Skin of body (tissue), 1 donor: ENCODE measurements at regions not wholly inside any gene's neighbourhood (a gene's known extent, or its start where the extent isn't known, plus 50 kb on each side); places are given as distances from the start of the nearest gene placed in this dataset.

ENCODE experiments used
- DNase-seq: peaks from one replicate; lab custom pipeline; 2025; lab: John Stamatoyannopoulos, UW

DNA sequence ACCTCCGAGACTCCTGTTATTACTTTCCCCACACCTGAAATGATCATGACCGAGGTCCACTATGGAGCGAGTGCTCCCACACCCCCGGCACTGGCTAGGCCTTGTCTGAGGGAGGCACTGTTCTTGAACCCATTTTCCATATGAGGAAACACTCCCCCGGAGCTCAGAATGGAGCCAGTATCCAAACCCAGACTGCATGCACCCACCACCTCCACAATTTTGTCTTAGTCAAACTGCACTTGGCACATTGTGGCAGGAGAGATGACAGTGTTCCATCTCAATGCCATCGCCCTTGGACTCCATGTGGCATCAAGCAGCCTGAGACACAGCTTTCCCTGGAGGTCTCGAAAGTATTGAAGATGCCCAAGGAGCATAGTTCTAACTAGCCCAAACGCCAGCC lies 154.1 kb downstream of the NUP210 start:
- no peak for DNase-seq

DNA sequence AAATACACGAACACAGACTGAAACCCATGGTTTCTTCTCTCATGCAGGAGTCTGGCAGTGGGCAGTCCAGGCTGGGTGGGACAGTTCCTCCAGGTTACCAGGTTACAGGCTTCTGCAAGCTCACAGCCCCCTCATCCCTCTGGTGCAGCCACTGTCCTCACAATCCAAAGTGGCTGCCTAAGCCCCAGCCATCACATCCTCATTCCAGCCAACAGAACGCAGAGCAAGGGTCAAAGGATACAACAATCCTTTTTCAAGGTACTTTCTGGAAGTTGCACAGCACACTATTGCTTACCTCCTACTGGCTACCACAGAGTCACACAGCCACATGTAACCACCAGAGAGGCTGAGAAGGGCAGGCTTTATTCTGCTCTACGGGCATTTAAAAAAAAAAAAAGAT lies 154.6 kb downstream of the NUP210 start:
- no peak for DNase-seq

DNA sequence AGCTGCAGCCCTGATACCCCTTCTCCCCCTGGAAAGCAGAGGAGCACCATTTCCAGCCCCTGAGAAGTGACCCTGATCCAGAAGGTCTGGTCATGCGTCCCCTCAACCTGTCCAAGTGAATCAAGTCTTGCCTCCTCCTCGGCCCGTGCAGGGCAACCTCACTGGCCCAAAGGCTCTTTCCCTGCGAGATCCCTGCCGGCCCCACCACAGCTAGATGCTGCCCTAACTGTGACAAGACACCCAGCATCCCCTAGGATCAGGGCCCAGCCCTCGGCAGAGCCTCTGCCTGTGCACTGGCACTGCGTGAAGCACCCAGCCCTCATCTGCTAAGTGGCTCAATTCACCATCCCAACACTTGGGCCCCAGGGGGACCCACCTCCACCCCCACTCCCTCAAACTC lies 155.1 kb downstream of the NUP210 start:
- DNase-seq = no peak

DNA sequence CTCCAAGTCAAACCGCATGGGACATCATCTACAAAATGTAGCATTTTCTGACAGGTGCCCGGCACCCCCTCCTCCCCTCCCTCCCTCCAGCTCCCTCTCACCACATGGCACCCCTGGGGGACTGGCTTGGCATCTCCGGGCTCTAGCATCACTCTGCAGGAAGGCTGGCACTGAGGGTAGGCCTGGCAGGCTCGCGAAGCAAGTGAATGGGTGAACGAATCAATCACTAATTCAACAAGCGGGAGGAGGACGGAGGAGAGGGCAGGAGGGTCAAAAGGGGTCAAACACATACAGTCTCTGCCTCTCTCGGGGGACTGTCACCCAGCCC lies 155.7 kb downstream of the NUP210 start:
- DNase-seq = no peak

DNA sequence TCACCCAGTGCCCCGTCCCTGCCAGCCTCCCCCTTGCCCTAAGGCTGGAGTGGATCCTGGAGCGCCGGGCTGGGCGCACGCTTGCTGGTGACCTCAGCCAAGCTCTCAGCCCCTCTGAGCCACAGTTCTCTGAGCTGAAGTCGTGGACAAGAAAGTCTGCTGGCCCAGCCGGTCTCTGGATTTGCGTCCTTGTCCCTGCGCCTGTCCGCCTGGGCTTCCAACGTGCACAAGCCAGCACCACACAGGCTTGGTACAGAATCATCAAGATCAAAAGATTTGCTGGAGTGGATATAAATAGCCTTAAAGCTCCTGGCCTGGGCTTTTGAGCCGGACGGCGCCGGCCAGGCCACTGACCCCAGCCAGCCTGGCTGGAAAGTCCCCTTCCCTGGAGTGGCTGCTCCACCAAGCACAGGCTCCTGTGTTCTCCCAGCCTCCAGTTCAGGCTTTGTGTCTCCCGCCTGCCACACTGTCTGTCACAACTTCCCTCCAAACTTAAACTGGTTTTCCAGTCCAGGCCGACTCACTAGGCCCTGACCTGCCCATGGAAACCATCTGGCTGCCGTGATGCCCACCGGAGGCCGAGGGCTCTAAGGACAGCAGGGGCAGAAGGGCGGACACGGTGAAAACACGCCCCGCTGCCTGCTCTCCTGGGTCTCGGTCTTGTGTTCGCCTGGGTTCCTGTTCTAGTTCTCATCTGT lies 156.2 kb downstream of the NUP210 start:
- DNase-seq = no peak

DNA sequence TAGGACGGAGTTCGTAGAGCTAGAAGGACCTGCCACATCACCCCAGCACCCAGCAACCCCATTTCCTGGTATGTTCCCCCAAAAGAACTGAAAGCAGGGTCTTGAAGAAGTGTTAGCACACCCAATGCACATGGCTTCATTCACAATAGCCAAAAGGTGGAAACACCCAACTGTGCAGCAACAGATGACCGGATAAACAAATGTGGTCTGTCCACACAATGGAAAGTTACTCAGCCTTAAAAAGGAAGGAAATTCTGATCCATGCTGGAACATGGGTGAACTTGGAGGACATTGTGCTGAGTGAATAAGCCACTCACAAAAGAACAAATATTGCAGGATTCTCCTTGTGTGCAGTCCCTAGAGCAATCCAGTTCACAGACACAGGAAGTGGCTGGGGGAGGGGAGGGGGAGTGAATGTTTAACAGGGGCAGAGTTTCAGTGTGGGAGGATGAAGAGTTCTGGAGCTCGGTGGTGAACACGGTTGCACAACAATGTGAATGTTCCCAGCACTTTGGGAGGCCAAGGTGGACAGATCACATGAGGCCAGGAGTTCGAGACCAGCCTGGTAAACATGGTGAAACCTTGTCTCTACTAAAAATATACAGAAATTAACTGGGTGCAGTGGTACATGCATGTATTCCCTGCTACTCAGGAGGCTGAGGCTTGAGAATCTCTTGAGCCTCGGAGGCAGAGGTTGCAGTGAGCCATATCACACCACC lies 157.5 kb downstream of the NUP210 start:
- no peak for DNase-seq

DNA sequence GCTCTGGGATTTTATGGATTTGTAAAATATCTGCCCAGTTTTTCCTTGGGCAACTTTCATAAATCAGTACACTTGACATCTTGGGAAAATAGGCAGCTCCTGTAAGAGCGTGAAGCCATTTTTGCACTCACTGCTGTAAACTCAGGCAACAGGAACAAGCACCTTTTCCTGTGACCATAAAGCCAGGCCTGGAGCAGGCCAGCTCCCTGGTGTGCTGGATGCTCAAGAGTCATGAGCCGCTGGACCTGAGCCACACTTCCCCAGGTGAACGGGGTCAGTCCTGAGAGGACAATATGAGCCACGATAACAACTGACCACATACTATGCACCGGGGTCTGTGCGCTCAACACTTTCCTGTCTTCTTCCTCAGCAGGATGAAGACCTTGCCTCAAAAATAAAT lies 158.2 kb downstream of the NUP210 start:
- no peak for DNase-seq

DNA sequence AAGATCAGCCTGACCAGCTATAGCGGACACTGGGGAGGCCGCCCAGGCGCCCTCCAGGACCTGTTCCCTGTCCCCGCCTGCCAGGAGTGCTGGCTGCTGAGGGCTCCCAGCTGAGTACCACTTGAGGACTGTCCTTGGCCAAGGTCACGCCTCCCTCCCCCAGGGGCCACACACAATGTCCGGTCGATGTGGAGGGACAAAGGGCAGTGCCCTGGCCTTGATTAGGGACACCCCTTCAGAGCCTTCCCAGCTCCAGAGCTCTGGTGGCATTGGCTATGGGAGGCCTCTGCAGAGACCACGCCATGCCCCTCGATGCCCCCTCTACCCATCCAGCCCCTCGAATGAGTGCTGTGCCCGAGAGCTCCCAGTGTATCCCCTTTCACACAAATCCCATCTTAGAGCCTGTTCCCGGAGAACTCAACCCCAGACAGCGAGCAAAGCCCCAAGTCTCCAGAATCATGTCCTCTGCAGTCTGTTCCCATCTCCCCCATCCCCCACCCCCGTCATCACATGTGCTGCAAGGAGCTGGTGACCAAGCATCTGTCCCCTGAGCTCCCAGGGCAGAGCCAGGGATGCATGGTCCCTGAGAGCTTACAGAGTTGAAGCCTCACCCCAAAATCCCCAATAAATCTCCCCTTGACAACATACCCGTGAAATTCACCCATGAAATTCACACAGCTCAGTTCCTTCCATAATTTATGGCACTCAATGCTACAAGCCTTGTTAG lies 158.9 kb downstream of the NUP210 start:
- DNase-seq = no peak

DNA sequence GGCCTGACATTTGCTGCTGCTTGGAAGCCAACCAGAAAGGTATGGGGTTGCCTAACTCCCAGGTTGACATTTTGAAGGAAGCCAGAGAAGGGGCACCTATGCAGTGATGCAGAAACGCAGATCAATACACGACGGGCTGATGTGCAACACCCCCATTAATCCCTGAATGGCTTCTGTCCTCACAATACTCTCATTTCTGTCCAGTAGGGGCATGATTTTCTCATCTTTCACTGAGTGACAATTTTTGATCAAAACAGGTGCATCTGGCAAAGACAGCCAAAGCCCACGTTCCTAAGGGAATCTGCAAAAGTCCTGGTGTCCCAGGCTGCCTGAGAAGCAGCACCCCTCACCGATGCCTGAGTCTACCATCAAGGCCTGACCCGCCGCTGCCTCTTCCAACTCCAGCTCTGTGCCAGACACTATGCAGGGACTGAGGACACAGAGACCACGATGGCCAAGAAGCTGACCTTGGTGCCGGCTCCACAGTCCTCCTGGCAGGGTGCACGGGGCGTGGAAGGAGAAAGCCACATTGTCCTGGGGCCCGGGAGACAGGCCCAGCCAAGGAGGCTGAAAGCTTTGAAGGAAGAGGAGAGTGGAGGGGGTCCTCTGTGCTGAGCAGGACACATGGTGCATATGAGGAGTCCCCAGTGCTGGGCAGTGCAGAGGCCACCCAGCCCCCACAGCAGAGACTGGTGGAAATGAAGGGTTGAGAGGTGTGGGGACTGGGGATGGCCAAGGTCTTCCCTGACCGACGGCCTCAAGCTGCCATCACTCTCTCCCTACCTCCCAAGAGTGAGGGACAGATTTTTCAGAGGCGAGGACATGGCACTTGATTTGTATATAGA lies 159.6 kb downstream of the NUP210 start:
- DNase-seq = no peak

DNA sequence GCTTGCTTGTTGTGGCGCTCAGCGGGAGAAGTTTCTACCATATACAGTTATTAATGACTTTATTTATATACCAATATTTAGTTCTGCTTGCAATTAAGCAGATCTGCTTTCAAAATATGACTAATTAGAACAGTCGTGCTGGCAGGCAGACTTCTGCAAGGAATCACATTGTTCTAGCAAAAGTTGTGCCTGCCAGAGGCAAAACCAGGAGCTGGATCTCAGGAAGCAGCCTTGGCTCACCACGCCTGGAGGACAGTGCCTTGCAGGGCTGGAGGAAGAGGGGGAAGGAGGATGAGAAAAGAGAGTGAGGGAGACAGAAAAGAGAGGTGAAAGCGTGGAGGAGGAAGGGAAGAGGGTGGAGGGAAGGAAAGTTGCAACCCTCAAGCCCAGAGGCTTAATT lies 160.3 kb downstream of the NUP210 start:
- peak; percentile 3 for DNase-seq

DNA sequence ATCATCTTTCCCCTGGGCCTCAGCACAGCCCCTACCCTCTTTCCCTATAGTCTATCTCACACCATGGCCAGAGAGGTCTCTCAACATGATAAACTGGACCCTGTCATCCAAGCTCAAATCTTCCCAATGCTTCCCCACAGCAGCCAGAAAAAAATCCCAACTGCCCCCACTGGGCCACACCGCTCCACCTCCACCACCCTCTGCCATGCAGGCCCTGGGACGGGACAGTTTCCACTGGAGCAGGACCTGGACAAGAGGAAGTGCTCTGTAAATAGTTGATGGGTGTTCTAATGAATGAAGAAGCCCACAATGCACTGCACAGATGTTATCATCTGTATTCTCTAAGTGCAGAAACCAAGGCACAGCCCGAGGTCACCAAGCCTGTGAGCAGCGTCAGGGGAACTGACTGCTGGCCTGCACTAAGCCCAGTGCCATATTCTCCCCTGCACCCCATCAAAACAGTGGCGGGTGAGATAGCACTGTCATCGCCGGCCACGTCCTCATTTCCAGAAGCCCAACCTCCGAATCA lies 161.1 kb downstream of the NUP210 start:
- DNase-seq = no peak

DNA sequence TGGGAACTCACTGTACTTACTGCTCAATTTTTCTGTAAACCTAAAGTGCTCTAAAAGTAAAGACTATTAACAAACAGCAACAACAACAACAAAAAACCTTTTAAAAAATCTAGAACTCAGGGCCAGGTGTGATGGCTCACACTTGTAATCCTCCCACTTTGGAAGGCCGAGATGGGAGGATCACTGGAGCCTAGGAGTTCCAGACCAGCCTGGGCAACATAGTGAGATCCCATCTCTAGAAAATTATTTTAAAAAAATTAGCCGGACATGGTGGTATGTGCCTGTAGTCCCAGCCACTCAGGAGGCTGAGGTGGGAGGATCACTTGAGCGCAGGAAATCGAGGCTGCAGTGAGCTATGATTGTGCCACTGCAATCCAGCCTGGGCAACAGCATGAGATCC lies 161.8 kb downstream of the NUP210 start:
- no peak for DNase-seq

DNA sequence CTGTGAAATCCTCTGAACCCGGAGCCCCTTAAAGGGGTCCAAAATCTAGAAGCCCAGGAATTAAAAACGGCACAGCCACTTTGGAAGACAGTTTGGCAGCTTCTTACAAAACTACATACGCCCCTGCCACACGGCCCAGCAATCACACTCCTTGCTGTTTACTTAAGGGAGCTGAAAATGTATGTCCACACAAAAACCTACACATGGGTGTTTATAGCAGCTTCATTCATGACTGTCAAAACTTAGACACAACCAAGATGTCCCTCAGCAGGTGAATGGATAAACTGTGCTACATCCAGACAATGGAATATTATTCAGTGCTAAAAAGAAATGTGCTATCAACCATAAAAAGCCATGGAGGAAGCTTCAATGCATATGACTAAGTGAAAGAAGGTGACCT lies 162.5 kb downstream of the NUP210 start:
- no peak for DNase-seq

DNA sequence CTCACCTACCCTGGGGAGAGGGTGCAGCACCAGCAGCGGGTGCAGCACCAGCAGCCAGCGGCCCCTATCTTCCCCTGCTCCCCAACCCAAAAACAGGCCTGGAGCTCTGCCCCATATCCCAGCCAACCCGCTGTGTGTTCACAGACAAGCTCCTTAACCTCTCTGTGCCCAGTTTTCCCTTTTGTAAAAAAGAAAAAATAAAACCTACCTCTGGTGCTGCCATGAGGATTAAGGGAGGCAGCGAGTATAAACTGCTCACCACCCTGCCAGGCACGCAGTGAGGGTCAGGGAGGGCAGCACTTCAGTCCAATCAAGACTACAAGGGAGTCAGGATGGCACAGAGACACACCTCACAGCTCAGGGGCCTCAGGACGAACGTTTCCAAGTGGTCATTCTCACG lies 163.3 kb downstream of the NUP210 start:
- no peak for DNase-seq

DNA sequence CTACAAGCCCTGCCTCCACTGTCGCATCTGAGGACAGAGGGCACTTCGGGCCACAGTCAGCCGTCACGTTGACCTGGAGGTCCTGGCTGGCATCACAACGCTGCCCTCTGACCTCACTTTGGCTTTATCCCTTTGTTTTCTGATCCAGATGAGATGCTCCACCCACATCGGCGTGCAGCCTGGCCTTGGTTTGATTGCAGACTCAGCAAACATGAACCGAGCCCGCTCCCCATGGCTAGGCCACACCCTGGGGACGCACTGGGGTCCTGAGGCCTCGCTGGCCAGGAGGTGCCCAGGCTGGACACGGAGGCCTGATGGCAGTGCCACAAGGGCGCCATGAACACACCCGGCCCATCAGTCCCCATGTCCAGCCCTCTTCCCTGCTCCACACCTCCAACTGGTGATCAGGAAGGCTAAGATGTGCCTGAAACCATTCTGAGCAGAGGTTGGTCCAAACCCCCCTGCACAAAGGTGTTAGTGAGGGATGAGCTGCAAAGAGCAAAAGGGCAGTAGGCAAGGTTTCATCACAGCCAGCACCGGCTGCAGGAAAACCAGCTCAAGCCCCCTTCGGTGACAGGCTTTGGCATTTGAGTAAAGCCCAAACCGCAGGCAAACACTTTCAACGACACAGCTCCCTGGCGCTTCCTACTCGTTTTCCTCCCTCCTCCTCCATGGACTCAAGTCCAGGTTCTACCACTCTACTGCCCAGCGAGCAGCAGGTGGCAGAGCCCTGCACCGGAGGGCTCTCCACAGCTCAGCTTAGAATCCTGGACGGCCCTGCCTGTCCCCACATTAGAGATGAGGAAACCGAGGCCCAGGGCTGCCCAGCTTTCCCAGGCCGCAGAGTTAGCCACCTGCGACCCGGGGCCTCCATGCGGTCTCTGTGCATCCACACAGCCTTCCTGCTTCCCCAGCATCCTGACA lies 165.8 kb downstream of the NUP210 start:
- DNase-seq = no peak

DNA sequence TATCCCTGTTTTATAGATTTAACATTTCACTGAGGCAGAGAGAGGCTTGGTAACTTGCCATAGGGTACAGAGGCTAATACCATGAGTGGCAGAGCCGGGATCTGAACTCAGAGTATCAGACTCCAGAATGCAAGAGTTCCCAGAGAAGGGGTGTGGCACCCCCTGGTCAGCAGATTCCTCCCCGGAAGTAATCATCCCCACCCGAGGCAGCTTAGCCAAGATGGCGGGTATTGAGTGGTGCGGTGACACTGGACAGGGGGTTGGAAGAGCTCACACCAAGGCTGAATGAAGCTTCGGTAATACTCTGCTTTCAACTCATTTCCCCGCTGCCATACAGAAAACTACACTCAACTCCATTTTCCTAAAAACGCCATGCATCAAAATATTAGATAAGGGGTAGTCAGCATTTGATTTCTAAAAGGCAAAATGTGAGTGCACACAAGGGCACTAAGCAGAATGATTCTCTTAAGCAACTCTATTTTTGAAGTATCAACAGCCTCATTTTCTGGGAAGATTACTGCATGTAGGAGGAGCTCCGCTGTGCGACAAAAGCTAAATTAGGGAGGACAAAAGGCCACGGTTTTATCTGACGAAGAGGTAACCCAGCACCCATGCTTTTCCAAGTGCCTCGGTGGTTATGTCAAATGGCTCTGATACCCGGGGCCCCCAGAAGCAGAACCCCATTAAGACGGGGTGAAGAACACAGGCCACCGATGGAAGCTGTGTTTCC lies 166.7 kb downstream of the NUP210 start:
- no peak for DNase-seq

DNA sequence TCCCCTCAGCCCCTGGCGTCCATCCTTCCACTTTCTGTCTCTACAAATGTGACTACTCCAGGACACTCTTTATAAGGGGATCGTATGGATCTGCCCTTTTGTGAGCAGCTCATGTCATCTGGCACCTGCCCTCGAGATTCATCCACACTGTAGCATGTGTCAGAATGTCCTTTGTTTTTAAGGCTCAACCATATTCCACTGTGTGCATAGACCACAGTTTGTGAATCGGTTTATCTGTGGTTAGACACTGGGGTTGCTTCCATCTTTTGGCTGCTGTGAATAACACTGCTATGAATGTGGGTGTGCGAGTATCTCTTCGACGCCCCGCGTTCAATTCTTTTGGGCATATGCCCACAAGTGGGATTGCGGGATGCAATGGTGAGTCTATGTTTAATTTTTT lies 167.9 kb downstream of the NUP210 start:
- DNase-seq = no peak

DNA sequence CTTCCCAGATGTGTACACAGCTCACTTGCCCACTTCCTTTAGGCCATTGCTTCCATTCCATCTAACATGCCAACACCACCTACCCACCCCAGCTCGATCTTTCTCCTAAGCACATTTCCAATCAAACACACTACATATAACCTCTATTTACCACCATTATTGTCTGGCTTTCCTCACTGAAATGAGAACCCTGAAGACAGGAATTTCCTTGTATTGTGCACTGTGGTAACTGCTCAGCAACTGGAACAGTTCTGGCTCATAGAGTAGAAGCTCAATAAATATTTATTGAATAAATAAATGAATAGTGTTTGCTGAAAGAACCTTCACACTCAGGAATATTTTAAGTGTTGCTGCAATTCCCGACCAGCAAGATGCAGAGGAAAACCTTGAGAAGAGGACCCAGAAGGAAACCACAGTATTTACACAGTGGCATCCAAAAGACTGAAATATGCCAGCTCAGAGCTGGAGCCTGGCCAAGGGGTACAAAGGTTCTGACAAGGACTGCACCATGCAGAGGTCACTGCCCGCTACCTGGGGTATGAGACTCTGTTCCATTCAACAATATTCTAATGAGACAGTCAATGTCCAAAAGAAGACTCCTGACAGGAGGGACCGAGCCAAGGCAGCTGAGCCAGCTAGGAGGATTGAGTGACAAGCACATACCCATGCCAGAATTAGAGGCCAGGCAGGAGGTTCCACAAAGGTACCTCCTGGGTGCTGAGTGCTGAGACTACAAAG lies 168.8 kb downstream of the NUP210 start:
- no peak for DNase-seq
